GM08714 (cell line): ENCODE measurements at regions not wholly inside any gene's neighbourhood (a gene's known extent, or its start where the extent isn't known, plus 50 kb on each side); places are given as distances from the start of the nearest gene placed in this dataset.

Experiments
- H3K4me3 ChIP-seq: fragments of 200-500 bp; sonication (Bioruptor generic); 2 replicates; pipeline ENCODE4 v1.5.1; 2014; ENCODE audit warnings: mild to moderate bottlenecking, low read length, inconsistent platforms
- ZNF274 ChIP-seq: IDR thresholded peaks from 2 replicates; pipeline ENCODE4 v1.6.1; 2012; ENCODE audit warnings: mild to moderate bottlenecking, low read depth, low read length

DNA sequence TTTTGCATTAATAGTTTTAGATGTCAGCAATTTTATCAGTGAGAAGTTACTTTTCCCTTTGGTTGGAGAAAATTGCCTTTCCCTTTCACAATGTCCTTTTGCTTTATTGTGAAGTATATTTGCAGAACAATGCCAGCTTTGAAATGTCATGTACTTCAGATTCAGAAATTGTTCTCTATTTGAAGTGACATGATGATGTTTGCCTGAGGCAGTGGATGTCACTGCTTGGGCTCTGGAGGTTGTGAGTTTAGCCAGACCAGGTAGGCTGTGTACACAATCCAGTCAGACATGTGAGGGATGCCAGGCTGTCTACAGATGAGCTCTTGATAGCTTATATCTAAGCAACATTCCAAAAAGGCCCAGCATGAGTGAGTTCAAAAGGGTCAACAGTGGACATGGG is 451.9 kb upstream of the FBXO33 start:
- no peak overlapping the region for H3K4me3 ChIP-seq
- no peak for TF ChIP-seq ZNF274

DNA sequence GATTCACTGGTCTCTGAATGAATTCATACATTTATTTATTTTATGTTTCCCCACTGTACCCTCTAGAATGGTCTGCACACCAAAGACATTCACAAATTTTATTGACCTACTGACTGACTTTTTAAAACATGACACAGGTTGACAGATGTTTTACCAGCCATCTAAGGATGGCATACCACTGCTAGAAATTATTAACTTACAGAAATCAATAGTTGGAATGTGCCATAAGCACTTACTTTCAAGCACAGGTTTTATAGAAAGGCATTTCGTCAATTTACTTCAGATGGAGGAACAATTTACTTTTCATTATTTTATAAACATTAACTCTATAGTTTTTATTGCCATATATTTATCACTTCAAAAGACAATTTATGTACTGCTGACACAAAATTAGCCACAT is 448.7 kb upstream of the FBXO33 start:
- TF ChIP-seq ZNF274 = no peak
- no peak overlapping the region for H3K4me3 ChIP-seq

DNA sequence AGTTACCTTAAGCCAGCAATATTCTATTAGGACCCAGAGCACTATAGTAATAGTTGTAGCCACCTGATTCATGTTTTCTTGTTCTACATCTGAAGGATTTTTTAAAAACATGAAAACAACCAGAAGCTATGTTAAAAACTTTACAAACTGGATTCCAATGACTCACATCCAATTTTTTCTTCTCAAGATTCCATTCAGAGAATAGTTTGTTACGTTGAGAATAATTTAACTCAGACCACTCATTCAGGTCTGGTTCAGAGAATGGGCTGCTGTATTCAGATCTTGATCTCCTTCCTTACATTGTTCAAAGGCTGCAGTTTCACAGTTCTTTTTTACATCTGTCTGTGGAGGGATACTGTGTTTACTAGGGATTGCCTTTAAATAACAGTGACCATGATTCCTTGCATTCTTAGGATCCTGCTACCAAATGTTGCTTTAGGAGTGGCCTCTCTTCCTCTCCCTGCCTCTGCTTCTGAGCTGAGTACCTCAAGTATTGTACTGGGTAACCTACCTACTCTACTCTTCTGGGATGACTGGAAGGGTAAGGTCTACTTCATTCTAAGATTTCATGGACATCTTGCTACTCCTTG is 448.0 kb upstream of the FBXO33 start:
- TF ChIP-seq ZNF274 = no peak
- H3K4me3 ChIP-seq = no peak overlapping the region

DNA sequence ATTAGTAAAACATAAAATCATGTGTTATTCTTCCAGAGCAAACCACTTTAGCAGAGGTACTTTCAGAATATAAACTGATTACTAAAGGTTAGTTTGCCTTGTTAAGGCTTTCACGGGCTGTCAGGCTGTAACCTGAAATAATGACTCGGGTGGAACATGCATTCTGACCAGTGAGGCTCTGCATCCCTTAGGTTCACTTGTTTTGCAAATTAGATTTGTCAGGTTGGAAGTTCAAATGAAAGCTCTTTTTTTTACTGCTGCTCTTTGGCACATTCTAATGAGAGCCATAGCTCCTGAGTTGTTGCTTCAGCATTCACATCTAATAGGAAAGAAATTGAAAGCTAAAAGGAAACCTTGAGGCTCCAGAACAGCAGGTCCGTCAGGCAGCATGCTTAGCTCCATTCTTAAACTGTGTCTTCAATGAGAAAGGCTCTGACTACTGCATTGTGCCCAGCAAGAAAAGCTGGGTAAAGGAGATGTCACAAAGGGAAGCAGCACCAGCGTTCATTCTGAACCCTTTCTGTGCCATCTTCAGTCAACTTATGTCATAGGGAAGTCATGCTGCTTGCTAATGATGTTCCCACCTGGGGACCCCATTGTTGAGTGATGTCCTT is 445.5 kb upstream of the FBXO33 start:
- no peak overlapping the region for H3K4me3 ChIP-seq
- TF ChIP-seq ZNF274 = no peak

DNA sequence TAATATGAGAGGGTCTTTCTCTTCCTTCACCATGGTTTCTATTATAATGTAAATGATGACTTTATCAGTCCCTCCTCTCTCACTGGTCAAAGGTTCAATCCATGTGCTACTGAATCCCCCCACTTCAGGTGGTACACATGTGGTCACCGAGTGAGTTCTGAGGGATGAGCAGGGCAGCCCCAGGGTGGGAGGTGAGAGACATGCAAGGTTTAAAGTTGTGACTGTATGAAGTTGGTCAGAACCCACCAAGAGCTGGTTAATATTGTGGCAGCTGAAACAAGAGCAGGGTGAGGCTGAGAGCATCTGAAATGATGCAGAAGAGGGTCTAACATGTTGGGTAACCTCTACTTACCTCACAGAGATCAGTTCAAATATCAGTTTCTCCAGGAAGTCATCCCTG is 444.7 kb upstream of the FBXO33 start:
- TF ChIP-seq ZNF274 = no peak
- peak overlapping the region; percentile 46; the same call in 1 of the 2 replicates for H3K4me3 ChIP-seq

DNA sequence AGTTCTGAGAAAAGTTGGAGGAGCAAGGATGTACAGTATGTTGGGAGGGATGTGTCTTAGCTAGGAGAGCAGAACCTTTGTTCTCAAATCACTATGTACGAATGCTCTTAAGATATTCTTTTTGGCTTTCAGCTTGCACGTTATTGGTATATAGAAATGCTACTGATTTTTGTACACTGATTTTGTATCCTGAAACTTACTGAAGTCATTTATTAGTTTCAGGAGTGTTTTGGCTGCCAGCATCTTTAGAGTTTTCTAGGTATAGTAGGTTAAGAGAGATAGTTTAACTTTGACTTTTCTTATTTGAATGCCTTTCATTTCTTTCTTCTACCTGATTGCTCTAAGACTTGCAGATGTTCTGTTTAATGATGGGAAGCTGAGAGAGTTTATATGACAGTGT is 442.8 kb upstream of the FBXO33 start:
- no peak for TF ChIP-seq ZNF274
- H3K4me3 ChIP-seq = no peak overlapping the region

DNA sequence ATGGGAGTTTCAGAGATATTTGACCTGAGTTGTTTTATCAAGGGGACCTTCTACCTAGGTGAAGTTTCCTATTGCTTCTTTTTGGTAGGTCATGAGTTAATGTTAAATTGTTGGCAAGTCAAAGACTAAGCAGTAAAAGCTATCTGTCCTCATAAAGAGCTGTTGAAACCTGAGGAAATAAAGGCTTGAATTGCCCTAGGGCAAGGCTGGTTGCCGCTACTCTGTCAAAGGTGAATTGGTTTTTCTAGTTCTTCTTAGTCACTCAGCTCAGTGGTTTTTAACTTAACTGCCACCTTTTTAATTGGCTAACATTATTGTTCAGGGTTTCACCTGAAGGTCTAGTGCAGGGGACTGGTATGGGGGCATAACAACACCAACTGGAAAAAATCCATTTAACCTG is 441.6 kb upstream of the FBXO33 start:
- no peak overlapping the region for H3K4me3 ChIP-seq
- no peak for TF ChIP-seq ZNF274

DNA sequence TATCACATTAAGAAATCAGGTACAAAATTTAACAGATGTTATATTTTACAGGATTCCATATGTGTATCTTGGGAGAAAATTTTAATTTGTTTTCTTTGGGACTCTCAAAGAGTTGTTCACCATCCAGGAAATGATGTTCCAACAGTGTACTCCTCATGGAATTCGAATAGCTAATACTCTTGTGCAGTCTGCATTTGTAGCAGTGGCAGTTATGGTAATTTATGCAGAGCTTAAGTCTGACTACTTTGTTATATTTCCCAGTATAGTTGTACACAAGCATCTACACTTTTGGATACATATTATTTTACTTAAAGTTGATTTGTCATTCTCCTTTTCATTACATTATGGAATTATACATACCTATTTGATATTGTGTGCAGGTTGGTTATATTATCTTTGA is 436.7 kb upstream of the FBXO33 start:
- no peak overlapping the region for H3K4me3 ChIP-seq
- no peak for TF ChIP-seq ZNF274

DNA sequence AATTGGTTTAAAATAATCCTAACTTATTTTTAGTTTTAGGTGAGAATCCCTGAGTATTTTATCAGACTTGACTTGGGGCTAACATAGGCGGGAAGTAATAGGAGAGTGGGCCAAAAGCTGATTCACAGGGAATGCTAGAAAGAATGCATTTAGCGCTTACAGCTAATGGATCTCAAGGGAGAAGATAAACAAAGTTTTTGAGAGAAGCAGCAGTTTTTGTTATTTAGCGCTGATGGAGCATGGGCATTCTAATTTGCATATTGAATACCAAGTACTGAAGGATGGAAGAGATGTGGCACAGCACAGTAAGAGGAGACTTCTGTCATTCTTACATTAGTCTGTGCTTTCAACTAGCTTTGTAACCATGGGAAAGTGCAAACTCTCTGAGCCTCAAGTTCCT is 436.0 kb upstream of the FBXO33 start:
- no peak overlapping the region for H3K4me3 ChIP-seq
- TF ChIP-seq ZNF274 = no peak

DNA sequence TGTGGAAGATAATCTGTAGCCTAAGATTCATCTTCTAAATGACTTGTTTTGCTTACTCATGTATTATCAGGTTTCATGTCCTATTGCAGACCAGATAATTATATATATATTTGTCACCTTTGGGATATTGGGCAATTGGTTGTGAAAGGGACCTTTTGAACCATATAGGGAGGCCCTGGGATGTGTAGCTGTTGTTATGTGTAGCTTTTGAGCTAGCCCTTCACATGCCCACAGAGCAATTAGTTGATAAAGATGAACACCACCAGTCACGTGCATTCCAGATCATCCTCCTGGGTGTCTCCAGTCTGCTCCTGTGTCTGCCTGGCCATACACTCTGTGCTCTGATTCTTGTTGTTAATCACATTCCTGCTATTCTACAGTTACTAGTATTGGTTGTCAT is 431.2 kb upstream of the FBXO33 start:
- TF ChIP-seq ZNF274 = no peak
- no peak overlapping the region for H3K4me3 ChIP-seq

DNA sequence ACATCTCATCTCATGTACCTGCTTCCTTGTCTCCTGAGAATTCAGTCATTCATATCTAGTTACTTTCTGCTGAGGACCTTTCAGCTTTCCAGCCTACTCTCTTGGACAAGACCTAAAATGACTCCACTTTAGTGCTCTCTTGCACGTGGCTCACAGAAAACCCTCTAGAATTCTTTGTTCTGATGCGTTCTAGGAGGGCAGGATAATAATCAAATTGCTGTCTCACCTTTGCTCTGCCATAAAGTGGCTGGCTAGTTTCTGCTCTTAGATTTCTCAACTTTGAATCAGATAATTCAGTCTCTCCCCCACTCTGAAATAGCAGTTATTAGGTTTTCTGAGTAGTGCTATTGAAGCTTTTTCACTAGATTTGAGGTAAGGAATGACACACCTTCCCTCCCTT is 429.5 kb upstream of the FBXO33 start:
- H3K4me3 ChIP-seq = no peak overlapping the region
- no peak for TF ChIP-seq ZNF274

DNA sequence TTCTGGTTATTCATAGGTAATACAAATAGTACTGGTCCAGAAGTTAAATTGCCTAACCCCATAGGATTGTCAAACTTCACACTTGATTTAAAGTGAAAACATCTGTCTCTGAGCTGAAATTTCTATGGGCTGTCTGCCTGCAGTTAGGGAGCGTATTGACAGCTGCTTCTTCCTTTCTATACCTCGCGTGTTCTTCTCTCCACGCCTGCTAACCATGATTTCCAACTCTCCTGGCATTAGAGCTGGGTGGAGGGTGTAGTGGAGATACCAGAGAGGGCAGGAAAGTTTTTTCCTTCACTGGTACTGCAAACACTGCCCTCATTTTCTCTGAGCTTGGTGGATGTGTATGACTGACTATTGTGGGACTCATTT is 429.0 kb upstream of the FBXO33 start:
- no peak for TF ChIP-seq ZNF274
- no peak overlapping the region for H3K4me3 ChIP-seq

DNA sequence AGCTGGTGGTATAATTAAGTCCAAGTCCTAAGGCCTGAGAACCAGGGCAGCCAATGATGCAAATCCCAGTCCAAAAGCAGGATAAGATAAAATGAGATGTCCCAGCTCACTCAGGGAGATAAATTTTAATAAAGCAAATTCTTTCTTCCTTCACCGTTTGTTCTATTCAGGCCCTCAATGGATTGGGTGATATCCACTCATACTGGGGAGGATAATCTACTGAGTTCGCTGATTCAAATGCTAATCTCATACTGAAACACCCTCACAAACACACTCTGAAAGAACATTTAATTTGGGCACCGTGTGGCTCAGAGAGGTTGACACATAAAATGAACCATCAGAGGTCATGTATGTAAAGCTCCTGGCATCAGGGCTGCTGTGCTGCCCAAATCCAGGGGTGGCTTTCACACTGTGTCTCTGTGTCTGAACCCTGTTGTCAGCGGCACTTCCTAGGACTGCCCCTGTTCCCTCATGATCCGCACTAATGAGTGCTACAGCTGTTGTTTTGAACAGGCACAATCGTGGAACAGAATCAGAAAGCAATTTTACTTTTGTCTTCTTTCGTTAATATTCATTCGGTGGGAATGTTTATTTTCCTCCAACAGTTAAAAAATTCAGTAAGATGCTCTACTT is 428.5 kb upstream of the FBXO33 start:
- no peak overlapping the region for H3K4me3 ChIP-seq
- TF ChIP-seq ZNF274 = no peak

DNA sequence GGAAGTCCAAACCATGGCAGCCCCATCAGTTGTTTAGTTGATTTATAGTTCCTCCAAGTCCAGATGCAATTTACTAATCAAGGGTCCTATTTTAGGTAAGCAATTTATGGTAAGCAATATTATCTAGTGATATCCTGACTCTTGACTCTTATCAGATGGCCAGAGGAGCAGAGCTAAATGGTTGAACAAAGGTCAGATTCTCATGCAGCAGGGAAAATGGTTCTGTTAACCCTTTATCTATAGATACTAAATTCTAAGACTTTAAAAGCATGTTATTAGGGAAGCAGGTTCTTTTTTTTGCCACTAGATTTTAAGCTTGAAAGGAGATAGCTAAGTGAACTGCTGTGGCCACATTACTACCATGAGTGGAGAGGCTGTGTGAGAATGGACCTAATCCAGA is 427.1 kb upstream of the FBXO33 start:
- no peak for TF ChIP-seq ZNF274
- H3K4me3 ChIP-seq = no peak overlapping the region

DNA sequence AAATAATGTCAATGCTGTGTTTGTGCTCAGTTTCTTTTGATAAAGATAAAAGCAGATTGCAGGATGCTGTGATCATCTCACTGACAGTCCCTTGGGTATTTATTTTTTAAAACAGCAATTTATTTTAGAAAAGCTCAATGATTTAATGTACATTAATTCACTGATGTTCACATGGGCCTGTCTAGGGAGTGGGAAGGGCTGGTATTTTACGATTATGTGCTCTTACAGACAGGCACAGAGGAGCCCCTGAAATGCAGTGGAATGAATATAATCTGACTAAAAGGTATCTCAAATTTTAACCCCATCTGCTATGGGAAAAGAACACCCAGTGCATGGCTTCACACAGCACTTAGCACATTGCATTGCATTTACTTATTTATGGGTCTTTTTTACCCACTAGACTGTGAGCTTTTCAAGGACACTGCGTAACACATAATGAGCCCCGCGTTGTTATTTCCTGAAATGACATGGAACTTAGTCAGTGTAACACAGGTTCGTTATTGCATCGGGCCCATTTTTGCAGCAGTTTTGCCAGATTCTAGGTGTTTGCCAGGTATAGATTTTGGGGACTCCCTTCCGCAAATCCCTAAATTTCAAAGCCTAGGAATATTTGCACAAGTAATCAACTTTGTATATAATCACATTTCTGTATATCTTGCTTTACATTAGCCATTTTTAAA is 425.3 kb upstream of the FBXO33 start:
- H3K4me3 ChIP-seq = no peak overlapping the region
- TF ChIP-seq ZNF274 = no peak
